ENCODE measurements at regions not wholly inside any gene's neighbourhood (a gene's known extent, or its start where the extent isn't known, plus 50 kb on each side); places are given as distances from the start of the nearest gene placed in this dataset.
"Not testable (repeated sequence)": the region's sequence is repeated elsewhere in the genome, so short reads cannot be mapped to it uniquely, and the experiment has no call there.

- H3K27ac ChIP-seq: no peak overlapping the region
- no peak overlapping the region for H3K4me3 ChIP-seq
- no peak for DNase-seq (ENCODE audit: low spot score)
- no peak for TF ChIP-seq CTCF (IDR thresholded peaks at IDR 0.05)
Measured at GRCh38 chr6:133809406-133809805, 79.5 kb upstream of the TCF21 start.

- H3K4me3 ChIP-seq: no peak overlapping the region
- H3K27ac ChIP-seq: no peak overlapping the region
- no peak for DNase-seq (ENCODE audit: low spot score)
- TF ChIP-seq CTCF (IDR thresholded peaks at IDR 0.05): no peak
Measured at GRCh38 chr6:133811557-133811956, 77.4 kb upstream of the TCF21 start.

- H3K27ac ChIP-seq; DNase-seq (ENCODE audit: low spot score); H3K4me3 ChIP-seq: not testable (repeated sequence)
Measured at GRCh38 chr6:133812446-133812845, 76.5 kb upstream of the TCF21 start.

- Histone ChIP-seq H3K27ac (no peak overlapping the region), H3K4me3 (no peak overlapping the region)
- no peak for DNase-seq (ENCODE audit: low spot score)
- no peak for TF ChIP-seq CTCF (IDR thresholded peaks at IDR 0.05)
Measured at GRCh38 chr6:133814238-133814637, 74.7 kb upstream of the TCF21 start.

- no peak for TF ChIP-seq CTCF (IDR thresholded peaks at IDR 0.05)
- Histone ChIP-seq H3K27ac (no peak overlapping the region), H3K4me3 (no peak overlapping the region)
- DNase-seq (ENCODE audit: low spot score): no peak
Measured at GRCh38 chr6:133814797-133815196, 74.1 kb upstream of the TCF21 start.

GRCh38 chr6:133815313-133815712 lies 73.6 kb upstream of the TCF21 start:
- no peak for DNase-seq (ENCODE audit: low spot score)
- Histone ChIP-seq H3K4me3 (no peak overlapping the region), H3K27ac (peak overlapping the region in 1 of 2 donors; percentile 40)
- no peak for TF ChIP-seq CTCF (IDR thresholded peaks at IDR 0.05)

- Histone ChIP-seq H3K4me3 (no peak overlapping the region), H3K27ac (no peak overlapping the region)
- TF ChIP-seq CTCF (IDR thresholded peaks at IDR 0.05): no peak
- DNase-seq (ENCODE audit: low spot score): no peak
Measured at GRCh38 chr6:133816171-133816570, 72.7 kb upstream of the TCF21 start.

- no peak for DNase-seq (ENCODE audit: low spot score)
- H3K4me3 ChIP-seq: no peak overlapping the region
- TF ChIP-seq CTCF (IDR thresholded peaks at IDR 0.05): no peak
Measured at GRCh38 chr6:133817460-133818047, 71.4 kb upstream of the TCF21 start.

More at GRCh38 chr6:133817460-133818047, 71.4 kb upstream of the TCF21 start:
- no peak overlapping the region for H3K27ac ChIP-seq

Measured in coronary artery (tissue), 2 donors.